DND-41 (cell line): ENCODE measurements at regions not wholly inside any gene's neighbourhood (a gene's known extent, or its start where the extent isn't known, plus 50 kb on each side); places are given as distances from the start of the nearest gene placed in this dataset.

ENCODE experiments used
- CTCF ChIP-seq: IDR thresholded peaks from 2 replicates; pipeline ENCODE4 v1.5.1; 2012; ENCODE audit warnings: borderline replicate concordance, low read length, moderate library complexity, mild to moderate bottlenecking; ENCODE audit not compliant: poor library complexity, severe bottlenecking; ENCODE audit errors: extremely low read depth
- EZH2 ChIP-seq: IDR thresholded peaks from 3 replicates; pipeline ENCODE4 v1.6.1; 2012; ENCODE audit warnings: borderline replicate concordance, low read depth, mild to moderate bottlenecking, moderate library complexity, low read length, inconsistent platforms; ENCODE audit not compliant: severe bottlenecking

DNA sequence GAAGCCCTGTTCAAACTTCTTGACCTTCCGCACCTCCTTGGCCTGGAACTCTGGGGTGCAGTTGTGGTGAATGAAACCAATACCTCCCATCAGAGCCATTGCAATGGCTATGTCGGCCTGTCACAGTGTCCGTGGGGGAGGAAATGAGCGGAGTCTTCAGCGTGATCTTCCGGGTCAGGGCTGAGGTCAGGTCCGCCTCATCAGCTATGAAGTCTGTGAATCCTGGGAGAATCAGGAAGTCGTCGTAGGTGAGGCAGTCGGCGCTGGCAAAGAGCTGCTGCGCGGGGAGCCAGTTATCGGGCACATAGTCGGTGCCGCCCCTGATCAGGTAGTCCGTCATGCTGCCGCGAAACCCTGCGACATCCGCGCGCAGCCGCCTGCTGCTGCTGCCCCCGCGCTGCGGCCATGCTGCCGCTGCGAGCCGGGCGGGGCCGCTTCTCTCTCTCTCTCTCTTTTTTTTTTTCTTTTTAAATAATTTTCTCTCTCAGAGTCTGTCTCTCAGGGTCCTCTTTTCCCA is 154.1 kb upstream of the ZSWIM2 start:
- TF ChIP-seq CTCF = no peak
- TF ChIP-seq EZH2 = no peak
